ACC112 (cell line): ENCODE measurements at regions not wholly inside any gene's neighbourhood (a gene's known extent, or its start where the extent isn't known, plus 50 kb on each side); places are given as distances from the start of the nearest gene placed in this dataset.
A peak's percentile ranks its signal among the peaks of the same experiment; 100 is the strongest.

Experiments
- H2AFZ ChIP-seq: fragments of 200-600 bp; sonication (generic); one replicate; pipeline ENCODE4 v1.6.0; 2017; ENCODE audit warnings: antibody characterized with exemption, low read length; ENCODE audit not compliant: unreplicated experiment
- H3K27ac ChIP-seq: fragments of 200-600 bp; sonication (generic); 2 replicates; pipeline ENCODE4 v1.5.1; 2014; ENCODE audit warnings: low read depth, mild to moderate bottlenecking, antibody characterized with exemption, low read length, moderate library complexity
- H3K27me3 ChIP-seq: fragments of 200-600 bp; sonication (generic); 2 replicates; pipeline ENCODE4 v1.6.1; 2014; ENCODE audit warnings: mild to moderate bottlenecking, antibody characterized with exemption, low read length, moderate library complexity, mixed read lengths; ENCODE audit not compliant: insufficient read depth
- H3K36me3 ChIP-seq: fragments of 200-600 bp; sonication (generic); 2 replicates; pipeline ENCODE4 v1.6.1; 2016; ENCODE audit warnings: mild to moderate bottlenecking, antibody characterized with exemption, low read length, moderate library complexity, mixed read lengths; ENCODE audit not compliant: insufficient read depth
- H3K4me1 ChIP-seq: fragments of 200-600 bp; sonication (generic); one replicate; pipeline ENCODE4 v1.6.1; 2016; ENCODE audit warnings: low read length, mixed read lengths; ENCODE audit not compliant: insufficient read depth, unreplicated experiment, control insufficient read depth
- H3K4me3 ChIP-seq: fragments of 200-600 bp; sonication (generic); 2 replicates; pipeline ENCODE4 v1.5.1; 2014; ENCODE audit warnings: mild to moderate bottlenecking, low read depth, low read length
- H3K79me2 ChIP-seq: fragments of 200-600 bp; sonication (generic); one replicate; pipeline ENCODE4 v1.6.0; 2016; ENCODE audit warnings: low read length; ENCODE audit not compliant: control insufficient read depth, unreplicated experiment, insufficient read depth

DNA sequence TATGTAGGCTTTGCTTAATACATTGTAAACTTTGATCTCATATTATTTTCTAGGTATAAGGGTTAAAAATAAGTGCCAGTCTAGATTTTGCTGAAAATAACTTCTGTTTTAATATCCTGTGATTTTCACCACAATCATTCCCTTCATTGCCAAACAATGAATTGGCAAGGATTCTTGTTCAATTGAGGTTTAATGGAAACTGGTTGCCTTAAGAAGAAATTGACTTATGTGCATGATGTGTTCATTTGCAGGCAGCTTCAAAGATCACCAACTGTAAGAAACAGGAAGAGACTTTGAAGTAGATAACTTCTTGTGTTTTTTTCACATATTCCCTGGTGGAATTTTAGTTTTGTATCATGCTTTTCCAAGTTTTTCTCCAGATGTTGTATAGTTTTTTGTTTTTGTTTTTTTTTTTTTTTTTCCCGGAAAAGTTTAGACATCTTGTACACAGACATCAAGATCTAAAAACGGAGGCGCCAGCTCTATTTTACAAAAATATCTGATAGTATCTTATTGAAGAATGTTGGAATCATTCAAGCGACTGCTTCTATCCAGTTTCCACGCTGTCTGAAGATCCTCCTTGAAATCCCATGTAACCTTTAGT, 108.3 kb downstream of the POSTN start:
- no peaks in the 10 kb centered on the region for H3K36me3 ChIP-seq

GRCh38 chr13:37488726-37489125, 109.8 kb downstream of the POSTN start:
- Histone ChIP-seq H3K27me3 (no peaks in the 10 kb centered on the region), H3K4me1 (peaks cover 27% of the 10 kb centered on the region), H2AFZ (no peak overlapping the region), H3K36me3 (no peaks in the 10 kb centered on the region), H3K4me3 (no peak overlapping the region), H3K79me2 (no peaks in the 10 kb centered on the region), H3K27ac (peak overlapping the region; percentile 14; the same call in 1 of the 2 replicates)

More for the DNA sequence above, 108.3 kb downstream of the POSTN start:
- Histone ChIP-seq H3K4me3 (no peak overlapping the region), H2AFZ (peak overlapping the region; percentile 30), H3K27ac (no peak overlapping the region), H3K4me1 (peaks cover 34% of the 10 kb centered on the region), H3K27me3 (no peaks in the 10 kb centered on the region), H3K79me2 (no peaks in the 10 kb centered on the region)

GRCh38 chr13:37486171-37486681, 112.3 kb downstream of the POSTN start:
- Histone ChIP-seq H3K4me1 (peaks cover 20% of the 10 kb centered on the region), H3K27me3 (no peaks in the 10 kb centered on the region), H3K4me3 (peak overlapping the region; percentile 76), H3K79me2 (no peaks in the 10 kb centered on the region), H2AFZ (peak overlapping the region; percentile 94), H3K36me3 (no peaks in the 10 kb centered on the region), H3K27ac (peak overlapping the region; percentile 47)

- Histone ChIP-seq H3K4me1 (peaks cover 20% of the 10 kb centered on the region), H3K27ac (peak overlapping the region; percentile 47), H3K27me3 (no peaks in the 10 kb centered on the region), H3K4me3 (peak overlapping the region; percentile 76), H3K36me3 (no peaks in the 10 kb centered on the region), H3K79me2 (no peaks in the 10 kb centered on the region), H2AFZ (peak overlapping the region; percentile 94)
Measured at GRCh38 chr13:37485756-37486155, 112.8 kb downstream of the POSTN start.

- no peak overlapping the region for H3K4me3 ChIP-seq
- H2AFZ ChIP-seq, result no peak overlapping the region
- no peaks in the 10 kb centered on the region for H3K27me3 ChIP-seq
- no peaks in the 10 kb centered on the region for H3K36me3 ChIP-seq
- peaks cover 20% of the 10 kb centered on the region for H3K4me1 ChIP-seq
- no peaks in the 10 kb centered on the region for H3K79me2 ChIP-seq
- no peak overlapping the region for H3K27ac ChIP-seq
Measured at GRCh38 chr13:37484056-37484455, 114.5 kb downstream of the POSTN start.

DNA sequence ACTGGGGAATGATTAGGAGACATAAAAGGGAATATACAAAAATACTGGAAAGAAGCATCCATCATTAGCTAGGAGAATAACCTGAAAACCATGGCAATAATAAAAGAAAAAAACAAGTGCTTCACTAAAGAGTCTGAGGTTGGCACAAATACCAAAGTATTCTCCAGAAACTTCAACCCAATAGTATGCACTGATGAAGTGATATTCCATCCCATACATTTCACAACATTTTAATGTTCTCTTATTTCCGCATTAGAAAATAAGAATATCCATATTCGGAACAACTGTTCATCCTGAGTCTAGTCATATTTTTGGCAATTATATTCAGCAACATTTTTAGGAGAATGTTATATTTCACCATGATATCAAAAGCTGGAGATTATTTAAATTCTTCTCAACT, 116.2 kb downstream of the POSTN start:
- Histone ChIP-seq H3K79me2 (no peaks in the 10 kb centered on the region), H3K4me3 (no peak overlapping the region), H3K27me3 (no peaks in the 10 kb centered on the region), H3K27ac (no peak overlapping the region), H3K36me3 (no peaks in the 10 kb centered on the region), H3K4me1 (peaks cover 20% of the 10 kb centered on the region), H2AFZ (no peak overlapping the region)

DNA sequence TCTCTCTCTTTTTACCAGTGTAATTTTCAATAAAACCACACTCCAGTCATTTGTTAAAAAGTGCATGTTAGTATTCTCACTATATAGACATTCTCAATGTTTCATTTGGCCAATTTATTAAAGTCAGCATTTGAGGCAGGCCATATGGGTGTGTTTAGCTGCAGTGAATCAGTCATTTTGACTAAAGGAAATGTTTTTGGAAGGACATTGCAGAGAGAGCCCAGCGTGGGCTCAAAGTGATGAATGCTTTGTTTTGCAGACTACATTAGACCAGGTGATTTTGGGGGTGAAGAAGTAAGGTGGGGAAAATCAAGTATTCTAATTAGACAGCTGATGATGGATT, 116.7 kb downstream of the POSTN start:
- Histone ChIP-seq H2AFZ (peak overlapping the region; percentile 5), H3K27me3 (no peaks in the 10 kb centered on the region), H3K27ac (no peak overlapping the region), H3K4me1 (peaks cover 17% of the 10 kb centered on the region), H3K79me2 (no peaks in the 10 kb centered on the region), H3K36me3 (no peaks in the 10 kb centered on the region), H3K4me3 (no peak overlapping the region)

- Histone ChIP-seq H2AFZ (peak overlapping the region; percentile 5), H3K27ac (no peak overlapping the region), H3K27me3 (no peaks in the 10 kb centered on the region), H3K4me1 (peaks cover 13% of the 10 kb centered on the region), H3K36me3 (no peaks in the 10 kb centered on the region), H3K79me2 (no peaks in the 10 kb centered on the region), H3K4me3 (no peak overlapping the region)
Measured at GRCh38 chr13:37481011-37481884, 117.3 kb downstream of the POSTN start.

DNA sequence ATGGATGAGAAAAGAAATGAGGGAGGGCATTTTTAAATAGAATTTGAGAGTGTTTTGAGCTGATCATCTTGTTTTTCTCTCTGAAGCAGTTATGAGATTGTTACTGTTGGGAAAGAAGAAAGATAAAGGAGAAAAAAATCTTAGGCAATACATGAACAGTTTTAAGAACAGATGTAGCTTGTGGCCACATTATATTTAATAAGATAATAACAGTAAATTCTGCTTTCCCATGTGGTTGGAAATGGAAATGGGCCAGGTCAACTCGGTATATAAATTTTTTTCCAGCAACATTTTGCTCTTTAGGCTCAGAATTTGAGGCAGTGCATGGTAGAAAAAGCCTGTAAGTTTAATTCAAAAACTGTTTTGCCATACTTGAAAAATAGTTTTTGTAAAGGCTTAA, 118.7 kb downstream of the POSTN start:
- H2AFZ ChIP-seq, result no peak overlapping the region
- no peaks in the 10 kb centered on the region for H3K79me2 ChIP-seq
- no peak overlapping the region for H3K4me3 ChIP-seq
- no peaks in the 10 kb centered on the region for H3K27me3 ChIP-seq
- H3K27ac ChIP-seq, result no peak overlapping the region
- peaks cover 10% of the 10 kb centered on the region for H3K4me1 ChIP-seq
- no peaks in the 10 kb centered on the region for H3K36me3 ChIP-seq

DNA sequence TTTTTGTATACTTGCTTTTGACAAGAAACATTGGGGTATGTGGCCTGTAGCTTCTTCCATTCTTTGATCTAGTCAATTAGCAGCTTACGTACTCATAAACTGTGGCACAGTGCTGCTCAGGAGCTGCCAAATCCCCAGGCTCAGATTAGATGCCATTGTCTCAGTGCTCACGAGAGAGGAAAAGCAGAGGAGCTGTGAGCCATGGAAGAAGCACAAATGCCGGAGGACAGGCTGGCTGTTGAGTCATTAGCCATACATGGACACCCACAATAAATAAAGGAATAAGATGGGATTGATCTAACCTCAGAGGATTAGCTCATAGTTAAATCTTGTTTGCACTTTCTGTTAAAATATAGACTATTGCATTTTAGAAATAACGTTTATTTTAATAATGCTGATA, 121.7 kb downstream of the POSTN start:
- Histone ChIP-seq H3K79me2 (no peaks in the 10 kb centered on the region), H3K4me3 (no peak overlapping the region), H3K27ac (no peak overlapping the region), H3K27me3 (no peaks in the 10 kb centered on the region), H3K36me3 (no peaks in the 10 kb centered on the region), H3K4me1 (peaks cover 8% of the 10 kb centered on the region), H2AFZ (no peak overlapping the region)

DNA sequence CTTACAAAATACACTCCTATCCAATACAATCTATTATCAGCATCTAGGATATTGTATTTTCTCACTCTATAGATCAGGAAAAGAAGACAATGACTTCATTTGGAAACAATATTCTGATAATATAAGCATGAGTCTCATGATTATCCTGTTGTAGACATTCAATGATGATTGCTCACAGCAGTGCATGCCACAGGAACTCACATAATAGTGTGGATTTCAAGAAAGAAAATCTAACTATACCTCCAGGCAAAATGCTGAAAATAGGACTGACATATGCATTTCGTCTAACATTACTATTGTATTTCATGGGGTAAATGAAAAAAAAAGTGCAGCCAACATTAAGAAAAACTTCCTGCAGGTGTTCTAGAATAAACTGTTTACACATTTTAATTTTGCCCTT, 122.6 kb downstream of the POSTN start:
- Histone ChIP-seq H3K36me3 (no peaks in the 10 kb centered on the region), H3K27me3 (no peaks in the 10 kb centered on the region), H3K4me3 (no peak overlapping the region), H3K79me2 (no peaks in the 10 kb centered on the region), H3K27ac (no peak overlapping the region), H3K4me1 (peaks cover 5% of the 10 kb centered on the region), H2AFZ (no peak overlapping the region)
